ENCODE measurements at regions not wholly inside any gene's neighbourhood (a gene's known extent, or its start where the extent isn't known, plus 50 kb on each side); places are given as distances from the start of the nearest gene placed in this dataset.
"Not testable (repeated sequence)": the region's sequence is repeated elsewhere in the genome, so short reads cannot be mapped to it uniquely, and the experiment has no call there.

- no peak for DNase-seq
Observed at GRCh38 chr2:4882941-4883340, 809.2 kb upstream of the SOX11 start.

- DNase-seq: no peak
Observed at GRCh38 chr2:4883375-4883774, 808.8 kb upstream of the SOX11 start.

GRCh38 chr2:4884117-4884571, 808.0 kb upstream of the SOX11 start:
- DNase-seq: no peak

DNA sequence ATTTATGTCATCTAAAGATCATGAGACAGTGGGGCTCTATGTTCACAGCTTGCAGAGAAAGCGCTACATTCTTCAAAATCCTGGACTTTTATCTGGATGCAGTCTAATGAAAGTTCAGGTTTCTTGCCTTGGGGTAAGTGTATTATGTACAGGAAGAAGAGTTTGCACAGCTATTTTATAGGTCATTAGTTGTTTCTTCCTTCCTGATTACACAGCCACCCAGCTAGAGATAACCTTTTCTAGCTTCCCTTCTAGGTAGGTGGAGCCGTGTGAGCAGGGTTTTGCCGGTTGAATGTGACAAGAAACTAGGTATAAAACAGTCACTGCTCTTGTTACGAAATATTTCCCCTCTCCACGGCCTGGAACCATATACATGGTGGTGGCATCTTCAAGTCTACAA, 800.8 kb upstream of the SOX11 start:
- DNase-seq: no peak

- no peak for DNase-seq
Observed at GRCh38 chr2:4895371-4895770, 796.8 kb upstream of the SOX11 start.

DNA sequence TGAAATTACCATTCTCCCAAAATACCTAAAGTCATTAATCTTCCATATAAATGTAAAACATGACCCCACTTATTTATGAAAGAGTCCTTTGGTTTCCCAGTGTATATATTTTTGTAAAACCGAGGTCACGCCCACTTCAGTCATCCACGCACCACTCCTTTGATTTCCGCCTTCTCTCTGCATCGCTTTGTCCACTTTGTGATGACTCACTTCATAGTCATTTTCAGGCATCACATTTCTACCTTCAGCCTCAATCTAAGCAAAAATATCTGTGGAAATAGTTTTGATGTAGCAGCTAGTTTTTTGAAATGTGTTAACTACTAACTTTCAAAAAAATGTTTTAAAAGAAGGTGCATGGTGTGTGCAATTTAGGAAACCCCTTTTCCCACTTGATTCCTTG, 793.5 kb upstream of the SOX11 start:
- DNase-seq: no peak

GRCh38 chr2:4900242-4900641, 791.9 kb upstream of the SOX11 start:
- no peak for DNase-seq

- DNase-seq: no peak
Observed at GRCh38 chr2:4900861-4901770, 791.1 kb upstream of the SOX11 start.

- DNase-seq: no peak
Observed at GRCh38 chr2:4903656-4904348, 788.4 kb upstream of the SOX11 start.

DNA sequence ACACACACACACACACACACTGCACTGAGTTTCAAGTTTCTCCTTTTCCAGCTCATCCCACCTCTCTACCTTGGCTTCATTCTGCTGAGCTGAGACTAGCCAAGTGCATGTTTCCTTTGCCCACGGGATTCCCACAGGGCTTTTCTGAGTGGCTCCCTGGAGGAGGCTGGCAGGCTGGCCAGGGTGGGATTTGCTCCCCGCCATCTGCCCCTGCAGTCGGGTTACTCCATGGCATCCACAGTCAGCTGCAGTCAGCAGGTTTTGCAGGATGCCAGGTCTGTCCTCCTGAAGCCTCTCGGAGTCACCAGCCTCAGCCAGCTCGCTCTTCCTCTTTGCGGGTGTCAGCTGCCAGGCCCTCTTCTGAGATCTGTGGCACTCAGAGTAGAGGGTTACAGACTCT, 783.7 kb upstream of the SOX11 start:
- DNase-seq: no peak

- no peak for DNase-seq
Observed at GRCh38 chr2:4909346-4910009, 782.7 kb upstream of the SOX11 start.

DNA sequence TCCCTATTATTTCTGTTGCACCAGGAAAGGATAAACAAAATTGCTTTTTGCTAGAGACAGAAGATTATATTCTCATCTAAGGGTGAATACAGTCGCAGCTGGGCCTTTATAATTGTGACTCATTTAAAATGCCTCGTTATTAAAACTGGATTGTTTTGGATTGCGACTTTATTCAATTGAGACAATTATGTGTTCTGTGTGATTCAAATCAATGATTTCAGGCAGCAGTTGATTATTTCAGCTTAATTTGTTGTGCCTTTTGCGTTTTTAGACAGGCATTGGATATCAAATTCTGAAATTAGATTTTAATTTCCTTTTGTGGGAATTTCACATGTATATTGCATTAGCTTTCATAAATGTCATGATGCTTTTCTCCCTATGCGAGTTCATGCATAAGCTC, 778.1 kb upstream of the SOX11 start:
- DNase-seq: no peak

GRCh38 chr2:4914551-4914950, 777.6 kb upstream of the SOX11 start:
- no peak for DNase-seq

DNA sequence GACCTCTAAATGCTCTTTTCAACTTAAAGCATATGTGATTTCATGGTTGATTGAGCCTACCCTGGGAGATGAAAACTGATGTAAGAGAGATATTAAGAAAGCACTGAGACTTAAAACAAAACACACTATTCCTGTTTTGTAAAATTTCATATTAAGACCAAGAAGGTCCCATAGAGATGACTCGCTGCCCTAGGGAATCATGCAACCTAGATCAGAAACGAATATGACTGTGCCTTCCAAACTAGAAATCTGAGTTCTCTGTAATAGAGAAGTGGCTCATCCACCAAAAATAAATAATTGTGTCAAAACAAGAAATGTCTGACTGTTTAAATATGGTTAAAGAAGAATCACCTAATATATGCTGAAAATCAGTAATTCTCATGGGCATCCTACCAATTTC, 776.8 kb upstream of the SOX11 start:
- no peak for DNase-seq

DNA sequence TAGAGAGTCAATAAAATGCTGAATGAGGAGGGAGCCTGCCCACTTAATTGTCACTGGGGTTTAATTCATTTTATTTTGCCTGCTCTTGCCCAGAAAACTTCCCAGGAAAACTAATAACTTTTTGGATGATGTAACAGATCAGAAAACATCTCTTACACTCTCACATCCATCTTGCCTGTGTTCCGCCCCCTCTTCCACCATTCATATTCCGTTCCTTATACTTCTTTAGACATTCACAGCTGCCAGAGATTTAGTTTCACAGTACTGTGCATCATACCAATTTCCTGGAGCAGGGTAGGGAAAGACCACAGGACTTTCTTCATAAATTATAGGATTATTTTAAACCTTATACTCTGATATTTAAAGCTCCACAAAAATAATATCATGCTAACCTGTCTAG, 776.1 kb upstream of the SOX11 start:
- DNase-seq: no peak

- DNase-seq: no peak
Observed at GRCh38 chr2:4930704-4931103, 761.5 kb upstream of the SOX11 start.

DNA sequence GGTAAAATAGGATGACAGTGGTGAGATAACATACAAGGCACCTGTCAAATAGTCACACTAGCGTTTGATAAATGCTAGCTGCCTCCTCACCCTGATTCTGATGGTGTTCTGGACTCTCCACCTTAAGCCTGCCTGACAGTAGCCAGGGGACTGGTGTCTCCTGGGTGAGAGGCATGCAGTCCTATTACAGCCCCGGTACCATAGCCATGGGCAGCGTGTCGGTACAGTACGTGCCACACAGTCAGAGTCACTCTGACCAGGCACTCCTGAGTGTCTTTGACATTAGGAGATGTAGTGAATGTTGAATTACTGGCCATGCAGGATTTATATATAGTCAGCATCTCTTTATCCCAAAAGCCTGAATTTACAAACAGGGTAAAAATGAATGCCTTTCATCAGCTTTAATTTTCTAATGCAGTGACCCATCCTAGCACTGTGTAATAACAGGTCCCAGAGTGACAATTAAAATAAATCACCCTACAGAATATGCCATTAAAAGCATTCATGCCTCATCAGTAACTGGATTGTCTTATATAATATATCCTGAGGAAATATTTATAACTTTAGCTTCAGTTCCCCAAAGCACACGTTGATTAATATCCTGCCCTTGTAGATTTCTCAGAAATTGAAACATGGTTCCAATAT, 760.3 kb upstream of the SOX11 start:
- no peak for DNase-seq

GRCh38 chr2:4935291-4935690, 756.9 kb upstream of the SOX11 start:
- DNase-seq: not testable (repeated sequence)

DNA sequence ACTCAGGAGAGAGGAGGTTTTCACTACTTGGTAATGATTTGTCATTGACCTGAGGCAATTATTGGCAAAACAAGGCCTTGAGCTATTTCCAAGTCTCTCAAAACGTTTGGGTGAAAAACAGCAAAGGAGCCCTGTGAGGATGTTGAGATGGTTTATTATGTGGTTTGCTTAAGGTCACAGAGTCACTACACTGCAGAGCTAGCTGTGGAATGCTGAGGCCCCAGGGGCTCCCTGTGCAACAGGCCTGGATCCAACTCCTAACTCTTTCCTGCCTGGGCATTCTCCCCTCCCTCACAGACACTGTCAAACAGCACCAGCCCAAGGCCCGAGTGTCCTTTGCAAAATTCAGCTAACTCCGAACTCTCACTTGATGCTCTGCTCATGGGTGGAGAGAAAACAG, 754.6 kb upstream of the SOX11 start:
- DNase-seq: no peak

- DNase-seq: no peak
Observed at GRCh38 chr2:4938206-4938605, 754.0 kb upstream of the SOX11 start.

DNA sequence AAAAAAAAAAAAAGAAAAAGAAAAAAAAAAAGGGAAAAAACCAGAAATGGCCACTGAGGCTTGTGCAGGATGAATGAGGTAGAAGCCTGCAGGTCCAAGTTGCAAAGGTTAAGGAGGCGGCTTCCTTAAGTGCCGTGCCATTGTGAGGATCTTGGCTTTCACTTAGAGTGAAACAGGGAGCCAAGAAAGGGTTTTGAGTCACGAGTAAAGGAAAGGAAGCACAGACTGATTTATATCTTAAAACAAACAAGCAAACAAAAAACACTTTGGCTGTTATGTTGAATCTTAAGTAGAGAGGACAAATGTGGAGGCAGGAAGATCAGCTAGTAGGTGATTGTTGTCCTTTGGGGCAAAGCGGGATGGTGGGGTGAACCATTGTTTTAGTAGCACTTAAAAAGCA, 749.7 kb upstream of the SOX11 start:
- DNase-seq: no peak

GRCh38 chr2:4947911-4948310, 744.3 kb upstream of the SOX11 start:
- no peak for DNase-seq

GRCh38 chr2:4951368-4951767, 740.8 kb upstream of the SOX11 start:
- DNase-seq: no peak

All from NCI-H2029 (cell line).